Myocyte (in vitro differentiated cells): ENCODE measurements at regions not wholly inside any gene's neighbourhood (a gene's known extent, or its start where the extent isn't known, plus 50 kb on each side); places are given as distances from the start of the nearest gene placed in this dataset.
"Not testable (repeated sequence)": the region's sequence is repeated elsewhere in the genome, so short reads cannot be mapped to it uniquely, and the experiment has no call there.

Source experiments
- DNase-seq: peaks from one replicate; pipeline ENCODE4 v3.0.0-alpha.2; 2012; ENCODE audit warnings: low read depth

DNA sequence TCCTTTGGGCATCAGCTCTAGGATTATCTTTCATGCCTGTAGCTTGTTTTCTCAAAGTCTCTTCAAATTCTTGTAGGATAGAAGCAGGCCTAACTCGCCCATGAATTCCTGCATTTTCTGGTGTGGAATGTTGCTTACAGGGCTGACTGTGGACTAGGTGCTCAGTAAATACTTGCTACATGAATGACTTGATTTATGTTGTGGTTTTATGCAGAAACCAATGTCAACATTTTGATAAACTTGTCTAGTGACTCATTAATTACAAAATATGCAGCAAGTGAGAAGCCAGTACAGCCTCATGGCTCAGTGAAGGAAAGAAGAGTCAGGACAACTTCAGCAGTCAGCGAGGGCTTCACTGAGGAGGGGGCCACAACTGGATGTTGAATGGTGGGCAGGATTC, 110.6 kb upstream of the SIX2 start:
- no peak for DNase-seq

DNA sequence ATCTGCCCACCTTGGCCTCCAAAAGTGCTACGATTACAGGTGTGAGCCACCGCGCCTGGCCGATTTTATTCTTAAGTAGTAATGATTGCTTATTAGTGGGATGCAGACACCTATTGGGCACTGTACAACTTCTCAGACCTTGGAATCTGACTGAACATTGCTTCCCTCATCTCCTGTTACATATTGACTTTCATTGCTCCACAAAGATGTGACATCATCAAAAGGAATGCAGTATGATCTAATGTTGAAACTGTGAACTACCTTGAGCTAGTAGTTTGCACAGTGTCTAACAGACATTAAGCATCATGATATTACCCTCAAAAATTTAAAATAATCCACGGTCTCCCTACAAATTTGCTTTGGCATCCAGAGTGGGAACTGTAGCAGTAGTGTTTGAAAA, 109.8 kb upstream of the SIX2 start:
- peak; percentile 46 for DNase-seq

DNA sequence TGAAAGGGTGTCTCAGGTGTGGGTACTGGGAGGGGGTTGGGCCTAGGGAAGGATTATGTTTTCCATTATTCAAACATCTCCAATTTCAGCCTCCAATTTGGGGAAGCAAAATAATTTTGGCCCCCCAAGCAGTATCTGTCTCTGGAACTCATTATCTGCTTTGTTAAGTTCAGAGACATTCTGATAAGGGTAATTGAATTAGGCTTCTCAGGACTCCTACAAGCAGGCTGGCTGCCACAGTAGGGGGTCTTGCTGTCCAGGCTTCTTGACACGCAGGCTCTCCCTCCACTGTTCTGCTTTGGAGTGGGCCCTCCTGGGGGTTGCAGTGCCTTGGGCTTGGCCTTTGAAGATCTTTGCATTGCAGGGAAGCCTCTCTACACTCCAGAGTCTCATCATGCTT, 108.1 kb upstream of the SIX2 start:
- no peak for DNase-seq

DNA sequence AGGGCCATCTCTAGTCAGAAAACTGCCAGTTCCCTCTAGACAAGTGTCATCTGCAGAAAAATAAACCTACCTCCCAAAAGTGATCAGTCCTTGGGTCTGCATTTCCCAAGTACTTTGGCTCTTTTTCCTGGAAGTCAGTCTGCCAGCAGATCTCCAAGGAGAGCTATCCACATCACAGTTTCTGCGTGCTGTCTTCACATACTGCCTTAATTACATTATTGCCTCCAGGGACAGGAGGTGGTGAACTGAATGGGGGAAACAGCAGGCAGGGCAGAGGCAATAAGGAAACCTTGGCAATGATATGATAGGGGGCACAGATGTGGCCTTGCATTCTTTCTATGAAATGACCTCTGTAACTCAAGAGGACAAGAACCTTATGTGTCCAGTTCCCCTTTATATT, 105.9 kb upstream of the SIX2 start:
- DNase-seq: no peak

DNA sequence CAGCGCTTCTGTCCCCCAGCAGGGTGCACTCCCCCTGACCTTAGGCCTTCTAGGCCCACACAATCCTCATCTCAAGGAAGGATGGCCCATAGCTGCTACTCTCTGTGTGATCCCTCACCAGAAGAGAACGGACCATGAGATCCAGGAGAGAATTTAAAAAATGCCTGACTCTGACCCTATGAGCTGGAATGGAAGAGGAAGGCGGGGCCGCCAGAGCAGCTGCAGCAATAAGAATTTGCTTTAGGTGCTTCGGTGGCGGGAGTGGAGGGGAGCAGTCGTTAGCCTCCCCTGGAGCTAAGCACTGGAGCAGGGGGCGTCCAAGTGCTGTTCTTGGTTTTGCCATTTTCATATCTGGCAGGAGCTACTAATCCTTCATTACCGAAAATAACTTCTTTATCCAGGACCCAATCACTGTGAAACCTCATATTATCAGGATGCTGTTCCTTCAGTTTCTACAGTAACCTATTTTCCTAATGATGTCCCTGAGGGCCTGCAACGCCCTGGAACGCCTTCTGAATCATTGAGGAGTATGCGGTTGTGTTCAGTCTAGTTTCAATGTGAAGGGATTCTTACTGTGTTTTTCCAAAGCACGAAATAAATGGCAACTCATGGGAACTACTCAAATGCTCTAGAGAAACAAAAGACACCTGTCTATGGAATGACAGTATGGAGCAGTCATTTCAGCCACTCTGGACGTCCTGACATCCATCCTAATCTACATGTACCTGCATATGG, 105.1 kb upstream of the SIX2 start:
- no peak for DNase-seq

DNA sequence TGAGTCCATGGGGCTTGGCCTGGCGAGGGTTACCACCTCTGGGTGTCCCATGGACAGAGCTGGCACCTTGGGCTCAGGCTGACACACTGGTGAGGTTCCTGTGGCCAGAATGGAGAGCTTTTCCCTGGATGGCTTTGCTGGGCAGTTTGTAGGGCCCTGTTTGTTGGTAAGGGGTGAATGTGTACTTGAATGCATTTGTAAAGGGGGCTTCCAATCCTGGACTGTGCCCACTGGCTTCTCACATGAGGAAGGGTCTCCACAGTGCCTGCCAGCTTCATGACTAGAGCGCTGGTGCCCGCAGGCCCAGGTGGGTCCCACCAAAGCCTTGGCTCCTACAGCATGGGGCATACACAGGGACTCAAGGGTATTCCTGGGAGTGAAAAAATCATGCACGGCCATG, 103.5 kb upstream of the SIX2 start:
- DNase-seq: no peak

DNA sequence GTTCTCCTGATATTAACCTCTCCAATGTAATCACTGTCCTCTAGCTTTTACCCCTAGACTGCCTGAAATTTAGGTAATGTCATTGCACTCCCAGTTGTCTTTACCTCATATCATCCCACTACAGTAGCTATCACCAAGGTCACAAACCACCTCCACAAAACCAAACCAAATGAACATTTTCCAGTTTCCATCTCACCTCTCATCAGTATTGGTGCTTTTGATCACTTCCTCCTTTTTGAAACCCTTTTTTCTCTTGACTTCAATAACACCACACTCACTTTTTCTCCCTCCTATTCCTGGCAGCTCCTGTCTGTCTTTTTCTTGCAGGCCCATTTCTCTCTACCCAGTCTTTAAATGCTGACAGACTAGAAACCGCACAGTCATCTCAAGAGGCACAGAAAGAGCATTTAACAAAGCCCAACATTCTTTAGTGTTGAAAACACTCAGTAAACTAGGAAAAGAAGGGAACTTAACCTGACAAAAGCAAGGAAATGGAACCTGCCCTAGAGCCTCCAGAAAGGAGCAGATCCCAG, 95.9 kb upstream of the SIX2 start:
- no peak for DNase-seq

DNA sequence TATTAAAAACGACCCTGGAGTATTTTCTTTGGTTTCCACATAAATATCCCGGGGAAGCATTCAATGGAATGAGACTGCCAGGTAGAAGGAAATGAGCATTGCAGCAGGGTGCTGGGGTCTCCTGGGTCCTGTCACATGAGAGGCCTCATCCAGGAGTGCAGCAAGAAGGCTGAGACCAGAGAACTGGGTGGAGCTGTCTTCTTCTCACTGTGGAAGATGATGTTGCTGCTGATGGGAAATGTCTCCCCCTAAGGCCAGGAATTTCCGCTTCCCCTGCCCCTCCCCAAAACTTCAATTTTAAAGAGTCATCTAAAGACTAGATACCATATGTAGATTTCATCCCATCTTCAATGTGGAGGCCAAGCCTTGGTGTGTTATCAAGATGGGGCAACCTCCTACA, 95.2 kb upstream of the SIX2 start:
- no peak for DNase-seq

DNA sequence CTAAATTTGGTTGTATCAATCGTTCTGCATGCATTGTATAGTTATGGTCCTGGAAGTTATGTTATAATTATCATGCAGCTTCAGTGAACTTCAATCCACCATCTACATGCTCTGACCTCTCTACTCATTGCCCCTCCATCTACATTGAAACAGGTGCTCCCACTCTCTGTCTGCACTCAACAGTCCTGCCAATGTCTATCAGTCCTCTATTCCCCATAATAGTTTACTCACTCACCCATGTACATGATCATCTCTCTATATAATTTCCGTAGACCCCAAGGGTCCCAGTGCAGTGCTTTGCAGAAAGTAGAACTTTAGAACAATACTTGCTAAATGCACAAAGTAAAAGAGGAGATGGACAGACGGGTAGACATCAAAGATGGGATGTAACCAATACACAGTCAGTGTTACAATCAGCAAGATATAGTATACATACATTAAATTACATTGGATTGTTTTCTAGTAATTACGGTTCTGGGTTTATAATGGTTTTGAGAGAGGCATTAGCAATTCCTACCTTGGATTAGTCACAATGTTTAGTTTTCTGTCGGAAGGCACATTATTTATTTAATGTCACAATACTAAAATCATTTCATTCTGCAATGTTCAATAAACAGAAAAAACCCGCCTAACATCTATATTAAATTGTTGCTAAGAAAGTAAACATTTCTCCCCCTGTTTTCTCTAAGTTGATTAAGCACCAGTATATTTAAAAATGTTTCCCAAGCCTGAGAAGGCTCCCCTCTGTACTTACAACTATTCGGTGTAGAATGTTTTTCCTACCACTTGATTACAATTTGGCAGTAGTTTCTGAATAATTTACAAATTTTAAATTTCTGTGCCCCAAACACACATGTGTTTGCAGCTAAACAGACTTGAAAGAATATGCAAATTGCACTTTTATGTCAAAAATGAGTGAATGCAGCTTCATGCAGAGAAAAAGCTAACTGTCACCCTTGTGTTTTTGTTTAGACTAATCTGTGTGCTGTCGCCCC, 94.4 kb upstream of the SIX2 start:
- no peak for DNase-seq

DNA sequence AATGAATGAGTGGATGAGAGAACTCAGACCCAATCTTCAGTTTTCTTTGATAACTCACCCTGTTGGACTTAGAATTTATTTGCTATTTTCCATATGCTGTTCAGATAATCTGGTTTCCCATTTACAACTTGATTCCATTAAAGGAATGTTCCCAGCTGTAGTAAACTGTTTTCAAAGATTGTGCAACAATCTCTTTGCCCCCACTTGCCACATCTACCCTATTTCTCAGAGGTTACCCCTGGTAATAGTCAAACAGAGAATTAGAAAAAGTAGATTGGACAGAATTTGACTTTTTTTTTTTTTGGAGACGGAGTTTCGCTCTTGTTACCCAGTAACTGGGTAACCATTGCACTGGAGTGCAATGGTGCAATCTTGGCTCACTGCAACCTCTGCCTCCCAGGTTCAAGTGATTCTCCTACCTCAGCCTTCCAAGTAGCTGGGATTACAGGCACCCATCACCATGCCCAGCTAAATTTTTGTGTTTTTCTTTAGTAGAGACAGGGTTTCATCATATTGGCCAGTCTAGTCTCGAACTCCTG, 93.4 kb upstream of the SIX2 start:
- DNase-seq: no peak

DNA sequence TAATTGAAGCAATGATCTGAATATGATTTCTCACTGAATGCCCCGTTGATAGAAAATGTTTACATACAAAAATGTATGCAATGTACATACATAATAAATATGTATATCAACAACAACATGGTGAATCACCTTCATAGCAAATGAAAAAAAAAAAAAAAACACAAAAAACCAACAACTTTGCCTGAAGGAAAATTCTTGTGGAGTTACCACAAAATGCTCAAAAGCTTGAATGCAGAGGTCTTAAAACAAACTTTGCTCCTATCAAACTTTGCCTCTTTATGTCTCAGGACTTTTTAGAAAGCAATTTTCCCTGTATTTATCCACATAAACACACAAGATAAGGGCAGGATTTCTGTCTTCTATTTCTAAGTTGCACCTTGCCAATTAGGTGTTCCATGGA, 92.9 kb upstream of the SIX2 start:
- DNase-seq: no peak

DNA sequence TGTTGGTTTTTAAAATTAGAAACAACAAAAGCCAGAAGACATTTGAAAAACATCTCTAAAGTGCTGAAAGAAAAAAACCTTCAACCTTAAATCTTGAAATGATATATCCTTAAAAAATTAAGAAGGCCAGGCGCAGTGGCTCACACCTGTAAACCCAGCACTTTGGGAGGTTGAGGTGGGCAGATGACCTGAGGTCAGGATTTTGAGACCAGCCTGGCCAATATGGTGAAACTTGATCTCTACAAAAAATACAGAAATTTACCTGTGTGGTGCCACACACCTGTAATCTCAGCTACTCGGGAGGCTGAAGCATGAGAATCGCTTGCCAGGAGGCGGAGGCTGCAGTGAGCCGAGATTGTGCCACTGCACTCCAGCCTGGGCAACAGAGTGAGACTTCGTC, 87.7 kb upstream of the SIX2 start:
- no peak for DNase-seq

DNA sequence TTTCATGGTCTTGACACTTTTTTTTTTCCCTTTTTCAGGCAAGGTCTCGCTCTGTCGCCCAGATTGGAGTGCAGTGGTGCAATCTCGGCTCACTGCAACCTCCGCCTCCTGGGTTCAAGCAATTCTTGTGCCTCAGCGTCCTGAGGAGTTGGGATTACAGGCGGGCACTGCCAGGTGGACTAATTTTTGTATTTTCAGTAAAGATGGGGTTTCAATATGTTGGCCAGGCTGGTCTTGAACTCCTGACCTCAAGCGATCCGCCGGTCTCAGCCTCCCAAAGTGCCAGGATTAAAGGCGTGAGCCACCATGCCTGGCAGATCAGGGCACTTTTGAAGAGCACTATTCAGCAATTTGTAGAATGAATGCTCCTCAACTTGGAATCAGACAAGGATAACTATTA, 86.8 kb upstream of the SIX2 start:
- DNase-seq: not testable (repeated sequence)

DNA sequence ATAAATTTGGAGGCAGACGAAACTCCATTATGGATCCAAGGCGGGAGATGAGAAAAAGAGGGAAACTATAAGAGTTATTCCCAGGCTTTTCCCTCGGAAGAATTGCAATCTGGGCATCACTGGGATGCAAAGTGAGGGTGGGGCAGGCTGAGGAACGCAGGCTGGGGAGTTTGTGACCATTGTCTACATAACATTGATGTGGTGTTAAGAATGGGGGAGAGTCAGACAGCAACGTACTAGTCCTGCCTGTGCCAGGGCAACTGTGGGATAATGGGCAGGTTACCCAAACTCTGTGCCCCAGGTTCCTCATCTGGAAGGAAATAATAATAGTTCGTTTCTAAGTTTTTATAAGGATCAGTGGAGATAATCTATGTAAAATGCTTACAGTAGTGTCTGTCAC, 84.4 kb upstream of the SIX2 start:
- DNase-seq: no peak

DNA sequence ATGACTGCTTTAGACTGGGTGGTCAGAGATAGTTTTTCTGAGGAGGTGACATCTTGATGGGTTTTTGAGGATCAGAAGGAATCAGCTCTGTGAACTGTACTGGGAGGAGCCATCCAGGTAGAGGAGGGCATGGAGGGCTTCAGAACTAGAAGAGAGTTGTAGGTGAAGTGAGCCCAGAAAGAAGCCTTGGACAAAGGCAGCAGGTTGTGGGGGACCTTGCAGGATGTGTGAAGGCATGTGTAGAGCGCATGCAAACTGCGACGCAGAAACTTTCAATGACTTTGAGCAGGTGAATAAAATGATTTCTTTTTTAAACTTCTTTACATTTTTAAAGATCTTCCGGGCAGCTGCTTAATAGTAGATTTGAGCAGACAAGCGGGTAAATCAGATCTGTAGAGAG, 83.9 kb upstream of the SIX2 start:
- DNase-seq: no peak

DNA sequence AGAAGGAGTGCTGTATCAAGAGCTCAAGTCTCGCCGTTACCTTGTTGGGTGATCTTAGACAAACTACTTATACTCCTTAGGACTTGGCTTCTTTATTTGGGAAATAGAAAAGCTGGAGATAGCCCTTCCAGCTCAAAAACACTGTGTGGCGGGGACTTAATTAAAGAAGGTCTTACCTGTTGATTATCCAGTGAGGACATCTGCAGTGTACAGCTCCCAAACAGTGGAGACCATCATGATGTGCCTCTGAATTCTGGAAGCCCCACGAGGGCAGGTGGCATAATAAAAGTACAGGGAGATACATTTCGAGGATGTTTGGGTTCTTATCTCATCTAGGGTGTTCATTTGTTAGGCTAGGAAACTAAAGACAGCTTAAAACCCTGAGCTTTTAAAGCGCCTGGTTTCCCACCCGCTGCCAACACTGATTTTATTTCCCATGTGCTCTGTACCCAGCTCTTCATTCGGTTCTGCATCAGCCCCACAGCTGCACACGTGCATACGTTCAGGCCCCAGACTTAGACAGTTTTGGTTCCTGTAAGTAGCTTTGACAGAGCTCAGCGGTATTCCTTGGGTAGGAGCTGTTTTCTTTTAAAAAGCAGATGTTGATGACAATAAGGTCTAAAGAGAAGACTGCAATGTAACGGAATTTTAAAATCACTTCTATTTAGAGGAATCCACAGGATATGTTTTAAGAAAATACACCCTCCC, 80.5 kb upstream of the SIX2 start:
- no peak for DNase-seq

DNA sequence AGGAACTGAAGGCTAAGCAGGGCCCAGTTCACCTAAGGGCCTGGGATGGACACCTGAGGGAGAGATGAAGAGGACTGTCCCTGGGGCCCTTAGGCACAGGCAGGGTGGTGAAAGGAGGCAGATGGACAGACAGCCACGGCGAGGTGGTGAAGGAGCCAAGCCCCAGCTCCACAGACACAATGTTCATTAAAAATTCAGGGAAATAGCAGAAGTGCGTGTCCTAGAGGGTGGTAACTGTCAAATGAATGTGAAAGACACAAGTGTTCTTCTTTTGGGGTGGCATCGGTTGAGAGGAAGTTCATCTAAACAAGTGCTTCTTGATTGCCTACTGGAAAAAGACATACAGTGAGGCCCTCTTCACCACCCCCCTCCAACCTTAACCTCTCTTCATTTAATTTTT, 76.2 kb upstream of the SIX2 start:
- DNase-seq: no peak

DNA sequence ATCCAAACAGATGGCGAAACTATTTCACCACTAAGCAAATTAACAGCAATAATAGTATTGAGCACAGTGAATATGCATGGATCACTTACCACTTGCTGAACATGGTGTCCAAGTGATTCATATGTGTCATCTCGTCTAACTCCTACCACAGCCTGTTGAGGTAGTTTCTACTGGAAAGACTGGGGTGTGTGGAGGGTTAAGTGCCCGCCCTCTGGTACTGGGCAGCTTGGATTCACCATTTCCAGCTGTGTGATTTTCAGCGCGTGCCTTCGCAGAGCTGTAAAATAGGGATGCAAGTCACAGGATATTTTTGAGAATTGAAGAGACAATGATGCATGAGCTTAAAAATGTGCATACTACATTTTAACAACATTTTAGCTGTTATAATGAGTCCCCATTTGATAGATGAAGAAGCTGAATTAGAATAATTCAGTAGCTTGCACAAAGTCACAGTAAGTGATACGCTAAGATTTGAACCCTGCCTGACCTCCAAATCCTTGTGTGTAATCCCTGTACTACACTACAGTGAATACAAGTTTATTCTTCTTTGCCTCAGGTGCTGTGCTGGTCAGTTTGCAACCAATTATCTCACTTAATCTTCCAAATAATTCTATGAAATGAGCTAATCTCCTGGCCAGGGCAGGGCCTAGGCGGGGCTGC, 75.2 kb upstream of the SIX2 start:
- no peak for DNase-seq

DNA sequence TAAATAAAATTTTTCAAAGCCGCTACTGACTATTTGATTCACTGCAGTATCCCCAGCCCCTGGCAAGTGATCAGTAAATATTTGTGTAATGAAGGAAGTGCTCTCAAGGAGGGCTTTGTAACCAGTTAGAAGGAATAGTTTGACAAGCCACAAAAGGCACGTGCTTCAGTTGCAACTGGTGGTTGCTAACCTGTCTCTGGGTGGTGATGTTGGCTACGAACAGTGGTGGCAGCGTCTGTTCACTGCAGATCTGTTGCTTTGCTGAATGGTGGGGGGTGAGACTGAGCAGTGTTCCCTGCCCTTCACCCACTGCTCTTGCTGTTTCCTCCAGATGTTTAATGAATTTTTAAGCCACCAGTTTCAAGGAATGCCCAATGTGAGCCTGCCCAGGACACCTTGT, 73.9 kb upstream of the SIX2 start:
- peak; percentile 15 for DNase-seq

DNA sequence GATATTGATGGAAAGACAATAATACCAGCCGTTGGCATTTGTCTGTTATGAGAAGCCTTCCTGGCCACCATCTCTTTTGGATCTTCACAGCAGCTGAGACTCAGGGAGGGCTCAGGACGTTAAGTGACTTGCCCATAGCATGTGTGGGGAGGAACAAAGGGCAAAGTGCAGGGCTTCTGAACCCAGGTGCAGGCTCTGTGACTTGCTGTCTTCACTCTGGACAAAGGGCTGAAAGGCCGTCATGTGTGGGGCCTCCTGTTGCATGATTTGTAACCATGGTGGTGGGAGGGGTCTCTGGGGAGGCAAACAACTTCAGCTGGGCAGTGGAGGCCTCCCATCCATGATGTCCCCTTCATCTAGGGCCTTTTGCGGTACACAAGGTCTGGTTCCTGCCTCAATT, 65.5 kb upstream of the SIX2 start:
- no peak for DNase-seq

DNA sequence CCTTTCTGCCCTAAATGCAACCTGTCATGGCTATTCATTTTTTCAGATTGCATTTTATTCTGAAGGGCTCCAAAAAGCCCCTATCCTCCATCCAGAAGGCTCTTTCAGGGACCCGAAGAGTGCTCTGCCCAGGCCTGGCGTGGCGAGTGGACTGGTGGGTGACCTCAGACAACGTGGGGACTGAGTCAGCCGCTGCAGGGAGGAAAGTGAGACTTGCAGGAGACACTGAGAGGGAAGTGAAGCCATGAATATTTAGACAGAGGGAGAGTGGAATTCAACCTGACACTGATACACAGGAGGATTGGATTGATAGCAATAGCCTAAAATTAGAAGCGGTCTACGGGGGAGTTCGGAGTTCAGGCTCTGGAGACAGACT, 63.6 kb upstream of the SIX2 start:
- DNase-seq: peak; percentile 8
